Inflammatory macrophage treated with lipopolysaccharide for 1 hour (primary cell): ENCODE measurements at regions not wholly inside any gene's neighbourhood (a gene's known extent, or its start where the extent isn't known, plus 50 kb on each side); places are given as distances from the start of the nearest gene placed in this dataset.
"Not testable (repeated sequence)": the region's sequence is repeated elsewhere in the genome, so short reads cannot be mapped to it uniquely, and the experiment has no call there.

Source experiments
- DNase-seq, 2 donors: peaks; one replicate each; pipeline ENCODE4 v3.0.0-alpha.2; 2020 to 2022

DNA sequence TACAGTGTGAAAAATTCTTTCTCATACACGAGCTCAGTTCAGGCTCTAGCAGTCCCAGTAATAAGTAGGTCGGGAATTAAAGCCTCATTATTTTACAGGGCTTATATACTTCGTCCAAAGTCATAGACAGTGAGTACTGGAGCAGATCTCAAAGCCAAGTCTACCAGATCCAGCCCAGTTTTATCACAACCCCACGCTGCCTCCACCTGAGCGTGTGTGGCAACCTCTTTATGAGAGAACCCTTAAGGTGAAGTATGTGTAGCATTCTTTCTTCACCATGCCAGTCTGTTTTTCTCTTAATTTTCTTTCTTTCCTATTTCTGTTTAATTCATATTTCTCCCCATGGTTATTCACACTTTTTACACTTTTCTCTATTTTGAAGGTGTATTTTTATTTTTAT lies 574.6 kb upstream of the ARPP21 start:
- no peak for DNase-seq

DNA sequence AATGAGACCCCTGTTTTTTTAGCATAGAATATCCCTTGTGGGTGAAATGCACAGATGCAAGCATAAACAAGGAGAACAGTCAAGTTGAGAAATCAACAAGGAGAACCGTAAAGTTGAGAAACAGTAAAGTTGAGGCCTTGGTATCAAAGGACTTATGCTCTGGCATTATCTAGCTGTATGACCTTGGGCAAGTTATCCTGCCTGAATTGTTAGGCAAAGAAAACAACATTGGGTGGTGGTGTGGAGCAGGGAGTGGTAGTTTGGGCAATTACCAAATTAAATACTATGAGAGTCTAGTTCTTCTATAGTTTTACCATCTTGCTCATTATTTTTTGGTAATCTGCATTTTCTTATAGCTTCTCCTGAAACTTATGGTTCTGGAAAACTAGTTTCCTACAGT lies 573.4 kb upstream of the ARPP21 start:
- DNase-seq = no peak

DNA sequence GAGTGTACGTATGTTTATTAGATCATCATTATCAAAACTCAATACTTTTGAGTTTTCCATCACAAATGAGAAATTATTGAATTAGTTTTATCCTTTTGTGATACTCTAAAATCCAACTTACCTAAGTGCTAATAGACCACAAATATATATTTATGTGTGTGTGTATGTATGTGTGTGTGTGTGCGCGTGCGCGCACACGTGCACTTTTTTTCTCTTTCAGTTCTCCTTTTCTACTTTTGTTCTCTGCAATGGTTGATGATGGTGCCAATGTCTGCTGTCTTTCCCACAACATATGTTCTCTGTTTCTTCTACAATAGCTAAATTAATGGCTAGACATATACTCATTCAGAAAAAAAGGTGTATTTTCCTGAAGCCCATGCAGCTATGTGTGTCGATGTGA lies 571.6 kb upstream of the ARPP21 start:
- DNase-seq = no peak

DNA sequence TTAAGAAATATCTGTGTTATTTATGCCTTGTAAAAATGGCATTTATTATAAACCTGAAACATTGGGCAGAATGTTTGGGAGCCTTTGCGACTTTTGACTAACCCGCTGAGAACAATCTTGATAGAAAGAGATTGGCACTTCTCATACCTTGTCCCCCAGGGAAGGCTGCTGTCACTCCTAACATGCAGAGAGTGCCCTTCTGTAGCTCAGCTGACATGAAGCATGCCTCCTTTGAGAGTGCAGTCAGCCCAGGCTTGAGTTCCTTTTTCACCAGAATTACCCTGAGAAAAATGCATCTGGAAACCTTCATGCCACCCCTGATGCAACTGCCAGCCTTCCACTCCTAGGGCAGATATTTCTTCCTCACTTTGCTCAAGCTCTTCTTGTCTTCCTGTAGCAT lies 569.2 kb upstream of the ARPP21 start:
- DNase-seq = no peak

DNA sequence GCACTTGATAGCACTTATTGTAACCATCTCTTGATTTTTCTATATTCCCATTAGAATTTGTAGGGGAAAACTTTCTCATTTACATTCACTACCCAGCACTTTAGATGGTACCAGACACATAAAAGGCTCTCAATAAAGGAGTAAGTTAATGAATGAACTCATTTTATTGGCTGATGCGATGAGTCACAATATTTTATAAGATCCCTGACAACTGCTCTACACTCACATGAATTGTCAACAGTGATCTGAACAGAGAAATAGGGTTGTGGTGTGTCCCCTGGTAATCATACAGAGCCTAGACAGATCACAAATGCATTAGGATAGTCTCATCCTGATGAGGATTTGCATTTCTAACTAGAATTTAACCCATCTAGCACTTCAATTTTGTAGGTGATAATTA lies 567.6 kb upstream of the ARPP21 start:
- no peak for DNase-seq

DNA sequence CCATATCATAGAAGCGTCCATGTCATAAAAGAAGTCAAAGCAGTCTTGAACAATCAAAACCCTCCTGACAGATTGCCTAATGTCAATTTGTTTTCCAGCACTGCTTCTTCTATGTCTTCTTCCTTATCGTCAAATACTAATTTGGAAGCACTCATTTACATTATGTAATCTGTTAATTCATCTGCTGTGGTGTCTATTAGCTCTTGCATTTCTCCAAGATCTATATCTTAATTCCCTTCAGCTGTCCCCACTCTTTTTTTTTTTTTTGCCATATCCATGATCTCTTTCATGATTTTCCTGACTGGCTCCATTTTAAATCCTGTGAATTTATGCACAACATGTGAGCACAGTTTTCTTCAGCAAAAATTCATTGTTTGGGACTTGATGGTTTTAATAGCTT lies 560.5 kb upstream of the ARPP21 start:
- no peak for DNase-seq

DNA sequence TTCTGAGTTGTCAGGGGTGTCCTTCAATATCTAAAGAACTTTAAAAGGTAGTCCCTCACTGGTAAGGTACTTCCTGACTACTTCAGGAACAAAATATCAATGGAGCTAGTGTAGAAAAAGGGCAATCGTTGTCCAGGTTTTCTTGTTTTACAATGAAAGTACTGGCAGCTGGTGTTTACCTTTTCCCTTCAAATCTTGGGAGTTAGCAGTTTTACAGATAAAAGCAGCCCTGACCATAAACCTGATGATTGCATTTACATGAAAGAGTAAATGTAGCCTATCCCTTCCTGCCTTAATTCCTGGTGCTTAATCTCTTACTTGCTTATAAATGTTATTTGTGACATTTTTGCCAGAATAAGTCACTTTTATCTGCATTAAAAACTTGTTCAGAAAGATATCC lies 559.9 kb upstream of the ARPP21 start:
- no peak for DNase-seq

DNA sequence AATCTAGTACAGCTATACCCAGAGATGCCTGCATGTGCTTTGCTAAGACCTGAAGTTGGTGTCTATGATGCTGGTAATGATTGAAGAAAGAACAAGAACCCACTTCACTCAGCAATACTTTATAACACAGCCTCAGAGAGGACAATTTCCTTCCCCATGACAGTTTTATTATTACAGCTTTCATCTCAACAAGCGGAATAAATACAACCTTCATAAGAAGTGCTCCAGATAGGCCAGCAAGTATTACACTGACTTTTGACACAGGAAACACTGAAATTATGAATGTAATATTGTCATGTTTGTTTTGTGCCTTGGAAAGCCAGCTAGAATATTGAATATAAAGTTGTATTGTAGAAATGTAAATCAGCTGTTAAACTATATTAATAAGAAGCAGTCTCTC lies 557.4 kb upstream of the ARPP21 start:
- no peak for DNase-seq

DNA sequence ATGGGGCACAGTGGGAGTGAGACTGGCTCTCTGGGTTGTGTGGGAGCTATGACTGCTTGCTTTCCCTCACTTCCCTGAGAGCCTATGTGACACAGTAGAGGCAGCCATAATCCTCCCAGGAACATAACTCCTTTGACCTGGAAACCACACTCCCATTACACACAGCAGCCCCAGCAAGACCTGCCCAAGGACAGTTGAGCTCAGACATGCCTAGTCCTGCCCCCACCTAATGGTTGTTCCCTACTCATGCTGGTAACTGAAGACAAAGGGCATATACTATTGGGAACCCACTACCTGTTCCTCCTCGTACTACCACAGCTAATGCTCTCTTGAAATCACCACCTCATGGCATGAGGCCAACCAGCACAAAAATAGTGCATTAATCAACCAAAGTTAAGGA lies 550.4 kb upstream of the ARPP21 start:
- DNase-seq = no peak

DNA sequence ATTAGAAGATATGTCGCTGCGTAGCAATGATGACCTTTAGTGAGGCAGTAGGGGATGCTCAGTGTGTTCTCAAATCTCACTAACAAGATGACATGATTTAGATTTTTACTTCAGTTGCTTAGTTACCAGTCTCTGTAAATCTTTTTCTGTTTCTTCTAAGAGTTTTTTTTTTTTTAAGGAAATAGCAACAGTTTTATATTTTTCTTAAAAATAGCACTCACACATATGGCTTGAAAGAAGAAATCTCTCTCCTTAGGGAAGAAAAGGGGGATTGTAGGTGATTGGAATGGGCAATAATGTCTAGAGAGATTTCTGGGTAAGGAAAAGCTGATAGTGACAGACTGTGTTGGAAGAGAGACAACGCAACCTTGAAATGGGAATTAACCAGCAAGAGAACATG lies 524.6 kb upstream of the ARPP21 start:
- no peak for DNase-seq

DNA sequence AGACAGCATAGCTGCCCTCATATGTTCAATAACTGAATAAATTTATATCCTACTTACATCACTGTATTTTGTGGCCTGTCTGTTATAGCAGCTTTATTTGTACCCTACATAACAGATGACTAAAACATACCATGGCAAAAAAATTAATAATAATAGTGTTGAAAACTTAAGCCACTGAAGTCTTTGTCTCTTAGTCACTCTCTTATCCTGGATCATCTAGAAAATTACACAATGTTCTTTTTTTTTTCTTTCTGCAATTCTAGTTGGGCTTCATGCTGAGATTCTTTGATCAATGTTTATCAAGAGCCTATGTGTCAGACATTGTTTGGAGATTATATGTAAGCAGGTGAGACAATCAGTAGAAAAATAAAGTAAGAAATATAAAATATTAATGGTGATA lies 519.3 kb upstream of the ARPP21 start:
- DNase-seq = no peak

DNA sequence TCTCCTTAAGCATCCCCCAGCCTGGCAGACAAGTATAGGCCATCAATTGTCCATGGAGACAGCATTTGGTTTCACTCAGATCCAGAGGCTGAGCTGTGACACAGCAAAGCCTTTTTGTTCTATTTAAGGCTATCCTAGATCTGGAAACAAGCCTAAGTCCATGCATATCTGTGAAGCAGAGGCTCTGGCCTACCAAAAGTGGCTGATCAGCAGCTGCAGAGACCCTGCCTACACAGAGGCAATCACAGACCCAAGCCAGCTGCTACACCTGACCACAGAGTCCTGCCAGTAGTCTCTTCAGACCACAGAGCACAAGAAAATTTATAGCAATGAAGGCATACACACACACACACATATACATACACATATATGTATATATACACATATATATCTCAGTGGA lies 501.7 kb upstream of the ARPP21 start:
- no peak for DNase-seq

DNA sequence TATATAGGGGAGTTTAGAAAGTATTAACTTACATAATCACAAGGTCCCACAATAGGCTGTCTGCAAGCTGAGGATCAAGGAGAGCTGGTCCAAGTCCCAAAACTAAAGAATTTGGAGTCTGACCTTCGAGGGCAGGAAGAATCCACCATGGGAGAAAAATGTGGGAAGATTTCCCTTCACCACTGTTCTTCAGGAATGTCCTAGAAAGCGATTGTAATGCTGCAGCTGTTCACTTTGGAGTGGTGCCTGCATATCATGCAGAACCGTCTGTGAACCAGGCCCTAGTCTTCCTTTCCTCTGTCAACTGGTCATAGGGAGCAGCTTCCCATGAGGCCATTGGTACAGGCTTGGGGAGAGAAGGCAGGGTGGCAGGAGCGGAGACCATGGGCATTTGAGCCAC lies 497.9 kb upstream of the ARPP21 start:
- DNase-seq = no peak

DNA sequence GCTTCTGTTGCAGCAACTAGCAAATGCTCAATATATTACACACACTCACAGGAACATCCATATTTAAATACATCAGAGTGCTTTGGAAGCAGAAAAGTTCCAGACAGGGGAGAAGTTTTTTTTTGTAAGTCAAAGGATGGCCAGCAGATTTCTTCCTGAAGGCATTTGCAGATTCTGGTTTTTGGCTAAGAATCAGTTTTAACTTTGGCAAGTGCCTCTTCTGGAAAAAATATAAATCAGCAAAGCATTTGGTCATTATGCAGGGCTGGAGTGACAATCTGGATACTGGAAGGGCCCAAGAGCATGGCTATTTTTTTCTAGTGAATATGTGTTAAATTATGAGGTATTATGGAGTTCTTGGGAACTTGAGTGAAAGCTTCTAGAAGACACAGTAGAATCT lies 495.3 kb upstream of the ARPP21 start:
- no peak for DNase-seq

DNA sequence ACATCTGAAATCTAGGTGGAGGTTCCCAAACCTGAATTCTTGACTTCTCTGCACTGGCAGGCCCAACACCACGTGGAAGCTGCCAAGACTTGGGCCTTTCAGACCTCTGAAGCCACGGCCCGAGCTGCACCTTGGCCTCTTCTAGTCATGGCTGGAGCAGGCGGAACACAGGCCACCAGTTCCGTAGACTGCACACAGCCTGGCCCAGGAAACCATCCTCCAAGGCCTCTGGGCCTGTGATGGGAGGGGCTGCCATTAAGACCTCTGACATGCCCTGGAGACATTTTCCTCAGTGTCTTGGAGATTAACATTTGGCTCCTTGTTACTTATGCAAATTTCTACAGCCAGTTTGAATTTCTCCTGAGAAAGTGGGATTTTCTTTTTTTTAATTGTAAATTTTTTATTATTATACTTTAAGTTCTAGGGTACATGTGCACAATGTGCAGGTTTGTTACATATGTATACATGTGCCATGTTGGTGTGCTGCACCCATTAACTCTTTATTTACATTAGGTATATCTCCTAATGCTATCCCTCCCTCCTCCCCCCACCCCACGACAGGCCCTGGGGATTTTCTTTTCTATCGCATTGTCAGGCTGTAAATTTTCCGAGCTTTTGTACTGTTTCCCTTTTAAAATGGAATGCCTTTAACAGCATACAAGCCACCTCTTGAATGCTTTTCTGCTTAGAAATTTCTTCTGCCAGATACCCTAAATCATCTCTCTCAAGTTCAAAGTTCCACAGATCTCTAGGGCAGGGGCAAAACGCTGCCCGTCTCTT lies 492.9 kb upstream of the ARPP21 start:
- DNase-seq = not testable (repeated sequence)

DNA sequence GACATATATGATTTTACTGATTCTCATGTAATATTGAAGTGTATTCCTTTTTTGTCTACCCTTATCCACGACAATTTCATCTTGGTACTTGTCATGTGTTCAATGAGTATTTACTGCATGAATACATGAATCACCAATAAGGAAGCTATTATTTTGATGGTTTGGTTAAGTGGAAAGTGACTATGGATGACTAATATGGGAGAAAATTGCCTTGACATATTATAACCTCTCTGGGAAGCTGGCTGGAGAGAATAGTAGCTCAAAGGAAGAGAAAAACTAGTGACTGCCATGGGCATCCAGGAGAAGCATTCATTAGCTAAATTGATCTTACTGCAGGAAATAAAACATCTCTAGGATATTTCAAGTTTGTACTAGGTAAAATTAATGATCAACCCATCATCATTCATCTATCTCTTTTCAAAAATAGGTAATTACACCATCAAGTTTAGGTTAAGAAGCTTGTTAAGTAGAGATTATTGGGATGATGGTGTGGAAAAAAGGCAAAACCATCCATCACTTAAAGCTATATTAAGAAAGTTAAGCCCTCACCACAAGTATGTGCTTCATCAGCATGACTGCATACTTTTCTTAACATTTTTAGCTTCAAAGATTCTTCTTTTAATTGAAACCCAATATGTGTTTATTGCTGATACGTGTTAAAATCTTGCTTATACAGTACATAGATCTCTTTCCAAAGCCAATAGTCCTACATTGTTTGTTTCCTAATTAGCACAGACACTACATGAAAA lies 455.2 kb upstream of the ARPP21 start:
- no peak for DNase-seq

DNA sequence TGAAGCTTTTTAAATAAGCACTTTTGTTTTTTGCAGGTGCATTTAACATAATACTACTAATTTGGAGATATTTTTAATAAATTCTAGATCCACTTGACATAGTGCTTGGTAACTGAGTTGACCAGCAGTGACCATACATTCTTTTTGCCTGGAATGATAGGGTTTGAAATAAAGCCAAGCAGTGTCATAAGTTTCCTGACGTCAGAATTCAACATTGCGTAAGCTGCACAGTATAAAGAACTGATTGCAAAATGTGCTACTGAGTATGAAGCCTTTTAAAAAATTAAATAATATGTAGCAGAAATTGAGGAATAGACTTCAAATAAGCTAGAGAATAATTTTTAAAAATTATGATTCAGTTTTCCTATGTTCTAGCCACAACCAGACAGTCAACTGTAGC lies 454.6 kb upstream of the ARPP21 start:
- no peak for DNase-seq

DNA sequence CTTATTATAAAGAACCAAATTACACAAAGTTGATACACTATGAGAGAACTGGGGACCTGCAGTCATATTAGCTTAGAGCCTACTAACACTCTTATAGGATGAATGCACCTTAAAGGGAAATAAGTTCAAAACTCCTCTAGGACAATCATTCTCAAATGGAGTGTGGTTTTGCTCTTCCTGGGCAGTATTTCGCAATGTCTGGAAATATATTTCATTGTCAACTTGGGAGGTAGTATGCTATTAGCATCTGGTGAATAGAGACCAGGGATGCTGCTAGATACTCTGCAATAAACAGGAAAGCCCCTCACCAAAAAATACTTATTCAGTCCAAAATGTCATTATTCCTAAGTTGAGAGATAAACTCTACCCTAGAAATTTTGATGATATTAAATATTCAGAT lies 451.4 kb upstream of the ARPP21 start:
- DNase-seq = no peak

DNA sequence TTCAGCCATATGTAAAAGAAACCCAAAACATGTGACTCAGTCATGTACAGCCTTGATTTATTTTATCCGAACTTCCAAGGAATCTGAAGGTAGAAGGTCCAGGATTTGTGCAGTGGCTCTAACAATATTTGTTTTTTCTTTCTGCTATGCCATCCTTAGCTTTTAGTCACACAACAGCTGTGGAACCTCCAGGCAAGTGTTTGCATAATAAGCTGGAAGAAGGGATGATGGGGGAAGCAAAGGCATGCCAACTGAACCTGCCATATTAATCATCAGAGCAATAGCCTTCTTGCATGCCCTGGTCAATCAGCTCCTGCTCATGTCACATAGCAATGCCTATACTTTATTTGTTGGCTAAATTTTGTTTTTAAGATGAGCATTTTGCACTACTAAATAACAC lies 444.7 kb upstream of the ARPP21 start:
- no peak for DNase-seq

DNA sequence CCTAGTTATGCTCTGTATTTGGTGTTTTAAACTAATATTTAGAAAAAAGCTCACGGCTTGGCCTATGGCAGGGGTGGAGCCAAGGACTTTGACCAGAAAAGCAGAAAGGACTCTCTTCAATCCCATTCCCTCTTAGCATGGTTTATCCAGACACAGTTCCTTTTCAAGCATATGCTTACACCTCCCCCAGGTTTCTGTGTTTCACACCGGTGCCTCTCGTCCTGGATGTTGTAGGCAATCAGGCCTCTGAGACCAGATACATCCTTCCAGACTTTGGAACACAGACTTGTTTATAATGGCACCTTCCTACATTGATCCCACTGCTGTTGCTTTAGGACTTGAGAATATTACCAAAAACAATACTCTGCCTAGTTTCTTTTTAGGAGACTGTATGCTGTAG lies 440.5 kb upstream of the ARPP21 start:
- DNase-seq = no peak

DNA sequence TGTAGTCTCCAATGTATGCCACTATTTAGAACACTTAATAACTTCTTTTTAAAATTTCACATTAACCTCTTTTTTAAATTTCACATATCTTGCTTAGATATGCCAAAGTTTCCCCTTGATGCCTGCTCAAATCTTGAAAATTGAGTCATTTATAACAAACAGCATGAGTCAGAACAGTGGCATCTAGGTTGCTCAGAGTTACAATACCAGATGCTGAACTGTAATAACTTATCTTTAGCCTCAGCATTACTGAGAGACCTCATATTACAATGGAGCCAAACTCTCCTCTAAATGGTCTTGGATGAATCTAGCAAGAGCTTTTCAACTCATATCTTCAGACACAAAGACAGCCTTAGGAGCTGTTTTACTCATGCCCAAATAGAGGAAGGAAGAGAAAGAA lies 439.3 kb upstream of the ARPP21 start:
- no peak for DNase-seq

DNA sequence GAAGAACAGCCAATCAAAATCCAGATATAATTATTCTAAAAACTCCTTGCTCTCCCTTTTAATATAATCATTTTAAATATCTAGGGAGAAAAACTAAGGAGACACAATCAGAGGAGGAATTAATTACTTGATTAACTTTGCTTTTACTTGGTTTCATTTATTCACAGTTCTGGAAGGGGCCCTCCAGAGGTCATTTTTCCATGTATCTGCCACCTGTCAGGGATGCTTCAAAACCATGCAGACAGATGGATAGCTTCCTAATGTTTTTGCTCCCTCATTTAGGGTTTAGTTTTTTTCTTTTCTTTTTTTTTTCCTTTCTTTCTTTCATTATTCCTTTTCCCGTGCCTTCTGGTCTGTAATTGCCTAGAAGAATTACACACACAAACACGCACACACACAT lies 438.1 kb upstream of the ARPP21 start:
- no peak for DNase-seq

DNA sequence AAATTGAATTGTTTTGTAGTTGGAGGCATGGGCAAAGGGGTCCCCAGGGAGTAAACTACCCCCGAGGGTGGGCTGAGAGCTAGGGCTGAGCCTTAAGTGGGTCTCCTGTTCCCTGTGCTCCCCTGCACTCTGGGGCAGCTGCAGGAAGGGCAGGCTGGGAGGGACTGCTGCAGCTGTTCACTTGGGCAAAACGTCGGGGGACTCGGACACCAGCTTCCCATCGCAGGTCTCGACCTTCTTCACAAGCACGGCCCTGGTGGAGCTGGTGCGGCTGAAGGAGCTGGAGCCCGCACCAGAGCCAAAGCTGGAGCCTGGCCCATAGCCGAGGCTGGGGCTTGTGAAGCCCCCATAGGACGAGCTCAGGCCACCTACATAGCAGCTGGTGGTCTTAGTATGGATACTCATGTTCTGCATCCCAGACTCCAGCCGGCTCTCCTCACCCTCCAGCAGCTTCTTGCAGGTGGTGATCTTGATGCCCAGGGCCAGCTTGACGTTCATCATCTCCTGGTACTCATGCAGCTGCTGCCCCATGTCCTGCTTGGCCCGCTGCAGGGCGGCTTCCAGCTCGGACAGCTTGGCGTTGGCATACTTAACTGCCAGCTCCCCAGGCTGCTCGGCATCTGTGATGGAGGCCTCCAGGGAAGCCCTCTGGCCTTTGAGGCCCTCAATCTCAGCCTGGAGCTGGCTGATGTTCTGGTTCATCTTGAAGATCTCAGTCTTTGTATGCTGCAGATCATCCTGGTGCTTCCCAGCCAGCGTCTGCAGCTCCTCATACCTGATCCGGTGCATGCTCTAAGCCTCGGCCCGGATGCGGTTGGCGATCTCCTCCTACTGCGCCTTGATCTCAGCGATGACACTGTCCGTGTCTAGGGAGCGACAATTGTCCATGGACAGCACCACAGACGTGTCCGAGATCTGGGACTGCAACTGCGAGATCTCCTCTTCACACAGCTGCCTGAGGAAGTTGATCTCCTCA lies 423.5 kb upstream of the ARPP21 start:
- no peak for DNase-seq
